ENCODE measurements at regions not wholly inside any gene's neighbourhood (a gene's known extent, or its start where the extent isn't known, plus 50 kb on each side); places are given as distances from the start of the nearest gene placed in this dataset.

DNA sequence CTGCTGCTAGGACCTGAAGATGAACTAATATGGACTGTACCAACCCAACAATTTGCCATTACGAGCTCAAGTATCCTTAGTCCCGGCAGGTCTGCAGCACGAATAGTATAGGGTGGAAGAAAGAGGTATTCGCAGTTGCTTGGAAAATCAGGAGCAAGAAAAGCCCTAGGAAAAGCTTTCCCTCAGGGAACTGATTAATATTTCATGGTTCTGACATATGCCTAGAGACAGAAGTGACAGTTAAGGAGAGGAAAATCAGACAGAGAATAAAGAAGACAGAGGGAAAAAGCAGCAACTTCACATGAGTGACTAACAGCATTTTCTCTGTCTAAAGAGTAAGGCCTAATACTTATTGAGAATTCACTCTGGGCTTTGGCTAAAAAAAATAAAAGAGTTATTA, 602.9 kb upstream of the ATP2B1 start:
- TF ChIP-seq CTCF (IDR thresholded peaks at IDR 0.05; ENCODE audit: low read depth, low read length, poor library complexity, severe bottlenecking) = no peak
- TF ChIP-seq EZH2phosphoT487 (IDR thresholded peaks at IDR 0.05; ENCODE audit: borderline replicate concordance, low read length) = no peak
